HEK293 (cell line): ENCODE measurements at regions not wholly inside any gene's neighbourhood (a gene's known extent, or its start where the extent isn't known, plus 50 kb on each side); places are given as distances from the start of the nearest gene placed in this dataset.
A peak's percentile ranks its signal among the peaks of the same experiment; 100 is the strongest.

Source experiments
- GLIS2 ChIP-seq: fragments of 450-650 bp; formaldehyde crosslinking; IDR thresholded peaks from 2 replicates; pipeline ENCODE4 v1.5.1; 2016; ENCODE audit warnings: missing biosample characterization, missing genetic modification characterization
- IKZF3 ChIP-seq: fragments of 450-650 bp; IDR thresholded peaks from 2 replicates; pipeline ENCODE4 v1.5.0; 2018; ENCODE audit warnings: missing biosample characterization, mild to moderate bottlenecking, missing genetic modification characterization, moderate library complexity
- SP2 ChIP-seq: fragments of 450-650 bp; formaldehyde crosslinking; IDR thresholded peaks from 2 replicates; pipeline ENCODE4 v1.5.1; 2016; ENCODE audit warnings: missing biosample characterization, missing genetic modification characterization
- TCF7L2 ChIP-seq: IDR thresholded peaks from 2 replicates; pipeline ENCODE4 v1.6.1; 2011; ENCODE audit warnings: low read depth, mild to moderate bottlenecking, inconsistent platforms, low read length, moderate library complexity, borderline replicate concordance
- WT1 ChIP-seq: fragments of 450-650 bp; formaldehyde crosslinking; IDR thresholded peaks from 2 replicates; pipeline ENCODE4 v1.5.1; 2016; ENCODE audit warnings: missing biosample characterization, missing genetic modification characterization
- ZBTB21 ChIP-seq: fragments of 450-650 bp; formaldehyde crosslinking; IDR thresholded peaks from 2 replicates; pipeline ENCODE4 v1.5.1; 2017; ENCODE audit warnings: missing biosample characterization, missing genetic modification characterization
- ZFHX2 ChIP-seq: fragments of 450-650 bp; formaldehyde crosslinking; conservative IDR thresholded peaks from 2 replicates; pipeline ENCODE4 v1.5.1; 2016; ENCODE audit warnings: missing biosample characterization, missing genetic modification characterization
- ZFP3 ChIP-seq: fragments of 450-650 bp; formaldehyde crosslinking; IDR thresholded peaks from 2 replicates; pipeline ENCODE4 v1.5.1; 2016; ENCODE audit warnings: low read depth, missing biosample characterization, missing genetic modification characterization
- ZFP69B ChIP-seq: fragments of 450-650 bp; formaldehyde crosslinking; IDR thresholded peaks from 2 replicates; pipeline ENCODE4 v1.5.1; 2016; ENCODE audit warnings: missing biosample characterization, missing genetic modification characterization
- ZNF121 ChIP-seq: fragments of 450-650 bp; formaldehyde crosslinking; IDR thresholded peaks from 2 replicates; pipeline ENCODE4 v1.5.1; 2016; ENCODE audit warnings: missing biosample characterization, missing genetic modification characterization
- ZNF184 ChIP-seq: fragments of 450-650 bp; IDR thresholded peaks from 2 replicates; pipeline ENCODE4 v1.5.1; 2018; ENCODE audit warnings: missing biosample characterization, mild to moderate bottlenecking, missing genetic modification characterization
- ZNF214 ChIP-seq: fragments of 450-650 bp; formaldehyde crosslinking; IDR thresholded peaks from 2 replicates; pipeline ENCODE4 v1.5.1; 2017; ENCODE audit warnings: missing biosample characterization, mild to moderate bottlenecking, missing genetic modification characterization, borderline replicate concordance
- ZNF248 ChIP-seq: fragments of 450-650 bp; formaldehyde crosslinking; IDR thresholded peaks from 2 replicates; pipeline ENCODE4 v1.5.1; 2017; ENCODE audit warnings: missing biosample characterization, missing genetic modification characterization
- ZNF292 ChIP-seq: fragments of 450-650 bp; formaldehyde crosslinking; IDR thresholded peaks from 2 replicates; pipeline ENCODE4 v1.5.1; 2016; ENCODE audit warnings: low read depth, missing biosample characterization, missing genetic modification characterization, borderline replicate concordance
- ZNF37A ChIP-seq: fragments of 450-650 bp; IDR thresholded peaks from 2 replicates; pipeline ENCODE4 v1.5.1; 2018; ENCODE audit warnings: missing biosample characterization, missing genetic modification characterization
- ZNF514 ChIP-seq: fragments of 450-650 bp; formaldehyde crosslinking; IDR thresholded peaks from 2 replicates; pipeline ENCODE4 v1.5.1; 2016; ENCODE audit warnings: missing biosample characterization, missing genetic modification characterization
- ZNF548 ChIP-seq: fragments of 450-650 bp; formaldehyde crosslinking; IDR thresholded peaks from 2 replicates; pipeline ENCODE4 v1.5.1; 2016; ENCODE audit warnings: missing biosample characterization, missing genetic modification characterization
- ZNF561 ChIP-seq: fragments of 450-650 bp; IDR thresholded peaks from 2 replicates; pipeline ENCODE4 v1.5.1; 2018; ENCODE audit warnings: missing biosample characterization, missing genetic modification characterization, borderline replicate concordance
- ZNF623 ChIP-seq: fragments of 450-650 bp; formaldehyde crosslinking; IDR thresholded peaks from 2 replicates; pipeline ENCODE4 v1.5.1; 2016; ENCODE audit warnings: missing biosample characterization, missing genetic modification characterization
- ZNF654 ChIP-seq: fragments of 450-650 bp; formaldehyde crosslinking; IDR thresholded peaks from 2 replicates; pipeline ENCODE4 v1.5.1; 2016; ENCODE audit warnings: low read depth, missing biosample characterization, missing genetic modification characterization
- ZNF701 ChIP-seq: fragments of 450-650 bp; formaldehyde crosslinking; IDR thresholded peaks from 2 replicates; pipeline ENCODE4 v1.5.1; 2016; ENCODE audit warnings: missing biosample characterization, missing genetic modification characterization
- ZNF768 ChIP-seq: fragments of 450-650 bp; formaldehyde crosslinking; IDR thresholded peaks from 2 replicates; pipeline ENCODE4 v1.5.1; 2018; ENCODE audit warnings: missing biosample characterization, mild to moderate bottlenecking, missing genetic modification characterization
- ZNF777 ChIP-seq: fragments of 450-650 bp; formaldehyde crosslinking; IDR thresholded peaks from 2 replicates; pipeline ENCODE4 v1.5.1; 2017; ENCODE audit warnings: missing biosample characterization, missing genetic modification characterization, borderline replicate concordance
- ZNF785 ChIP-seq: fragments of 450-650 bp; formaldehyde crosslinking; IDR thresholded peaks from 2 replicates; pipeline ENCODE4 v1.5.1; 2016; ENCODE audit warnings: missing biosample characterization, missing genetic modification characterization
- ZNF792 ChIP-seq: fragments of 450-650 bp; formaldehyde crosslinking; IDR thresholded peaks from 2 replicates; pipeline ENCODE4 v1.5.1; 2016; ENCODE audit warnings: missing biosample characterization, missing genetic modification characterization
- ZSCAN30 ChIP-seq: fragments of 450-650 bp; IDR thresholded peaks from 2 replicates; pipeline ENCODE4 v1.5.1; 2018; ENCODE audit warnings: missing biosample characterization, mild to moderate bottlenecking, missing genetic modification characterization, moderate library complexity
- TF ChIP-seq, protein P1 (sequence below): fragments of 450-650 bp; formaldehyde crosslinking; IDR thresholded peaks from 2 replicates; pipeline ENCODE4 v1.5.1; 2016; ENCODE audit warnings: missing biosample characterization, missing genetic modification characterization
- TF ChIP-seq, protein P2 (sequence below): fragments of 450-650 bp; formaldehyde crosslinking; IDR thresholded peaks from 2 replicates; pipeline ENCODE4 v1.5.1; 2016; ENCODE audit warnings: missing biosample characterization, missing genetic modification characterization
- TF ChIP-seq, protein P3 (sequence below): fragments of 450-650 bp; formaldehyde crosslinking; conservative IDR thresholded peaks from 2 replicates; pipeline ENCODE4 v1.5.1; 2016; ENCODE audit warnings: low read depth, missing biosample characterization, missing genetic modification characterization
- TF ChIP-seq, protein P4 (sequence below): fragments of 450-650 bp; formaldehyde crosslinking; IDR thresholded peaks from 2 replicates; pipeline ENCODE4 v1.5.1; 2017; ENCODE audit warnings: missing biosample characterization, missing genetic modification characterization
- TF ChIP-seq, protein P5 (sequence below): fragments of 450-650 bp; formaldehyde crosslinking; IDR thresholded peaks from 2 replicates; pipeline ENCODE4 v1.5.1; 2016; ENCODE audit warnings: missing biosample characterization, missing genetic modification characterization

DNA sequence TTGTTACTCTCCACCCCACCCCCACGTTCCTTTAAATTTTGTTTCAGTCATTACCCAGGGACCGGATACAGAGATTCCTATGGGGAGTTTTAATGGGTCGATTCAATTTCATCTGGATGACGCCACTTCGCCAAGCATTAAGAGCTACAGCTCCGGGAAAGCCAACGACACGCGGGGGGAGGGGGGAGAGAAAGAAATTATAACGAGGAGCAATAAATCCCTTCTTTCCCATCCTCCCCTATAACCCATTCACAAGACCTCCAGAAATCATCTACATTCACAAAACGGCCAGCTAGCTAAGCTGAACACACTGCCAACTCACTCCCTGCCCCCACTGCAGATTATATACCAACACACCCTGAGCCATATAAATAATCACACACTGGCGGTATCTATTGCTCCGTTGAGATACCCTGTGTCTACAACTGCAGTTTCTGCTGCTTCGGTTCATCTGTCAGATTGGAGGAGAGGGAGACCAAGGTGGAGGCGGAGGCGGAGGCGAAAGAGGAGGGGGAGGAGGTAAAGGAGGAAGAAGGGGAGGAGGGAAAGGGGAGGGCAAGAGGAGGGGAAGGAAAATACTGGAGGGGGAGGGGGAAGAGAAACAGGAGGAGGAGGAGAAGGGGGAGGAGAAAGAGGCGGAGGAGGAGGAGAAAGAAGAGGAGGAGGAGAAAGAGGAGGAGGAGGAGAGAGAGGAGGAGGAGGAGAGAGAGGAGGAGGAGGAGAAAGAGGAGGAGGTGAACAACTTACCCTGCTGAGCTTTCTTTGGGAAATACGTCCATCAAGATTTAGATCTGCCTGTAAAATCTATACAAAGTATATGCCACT is 113.9 kb upstream of the VAMP7 start (continued):
- TF ChIP-seq ZNF37A (tag by site-specific recombination) = no peak
- TF ChIP-seq, protein P1, sequence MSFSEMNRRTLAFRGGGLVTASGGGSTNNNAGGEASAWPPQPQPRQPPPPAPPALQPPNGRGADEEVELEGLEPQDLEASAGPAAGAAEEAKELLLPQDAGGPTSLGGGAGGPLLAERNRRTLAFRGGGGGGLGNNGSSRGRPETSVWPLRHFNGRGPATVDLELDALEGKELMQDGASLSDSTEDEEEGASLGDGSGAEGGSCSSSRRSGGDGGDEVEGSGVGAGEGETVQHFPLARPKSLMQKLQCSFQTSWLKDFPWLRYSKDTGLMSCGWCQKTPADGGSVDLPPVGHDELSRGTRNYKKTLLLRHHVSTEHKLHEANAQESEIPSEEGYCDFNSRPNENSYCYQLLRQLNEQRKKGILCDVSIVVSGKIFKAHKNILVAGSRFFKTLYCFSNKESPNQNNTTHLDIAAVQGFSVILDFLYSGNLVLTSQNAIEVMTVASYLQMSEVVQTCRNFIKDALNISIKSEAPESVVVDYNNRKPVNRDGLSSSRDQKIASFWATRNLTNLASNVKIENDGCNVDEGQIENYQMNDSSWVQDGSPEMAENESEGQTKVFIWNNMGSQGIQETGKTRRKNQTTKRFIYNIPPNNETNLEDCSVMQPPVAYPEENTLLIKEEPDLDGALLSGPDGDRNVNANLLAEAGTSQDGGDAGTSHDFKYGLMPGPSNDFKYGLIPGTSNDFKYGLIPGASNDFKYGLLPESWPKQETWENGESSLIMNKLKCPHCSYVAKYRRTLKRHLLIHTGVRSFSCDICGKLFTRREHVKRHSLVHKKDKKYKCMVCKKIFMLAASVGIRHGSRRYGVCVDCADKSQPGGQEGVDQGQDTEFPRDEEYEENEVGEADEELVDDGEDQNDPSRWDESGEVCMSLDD = no peak
- TF ChIP-seq ZNF785 (tag by site-specific recombination) = no peak
- TF ChIP-seq, protein P2, sequence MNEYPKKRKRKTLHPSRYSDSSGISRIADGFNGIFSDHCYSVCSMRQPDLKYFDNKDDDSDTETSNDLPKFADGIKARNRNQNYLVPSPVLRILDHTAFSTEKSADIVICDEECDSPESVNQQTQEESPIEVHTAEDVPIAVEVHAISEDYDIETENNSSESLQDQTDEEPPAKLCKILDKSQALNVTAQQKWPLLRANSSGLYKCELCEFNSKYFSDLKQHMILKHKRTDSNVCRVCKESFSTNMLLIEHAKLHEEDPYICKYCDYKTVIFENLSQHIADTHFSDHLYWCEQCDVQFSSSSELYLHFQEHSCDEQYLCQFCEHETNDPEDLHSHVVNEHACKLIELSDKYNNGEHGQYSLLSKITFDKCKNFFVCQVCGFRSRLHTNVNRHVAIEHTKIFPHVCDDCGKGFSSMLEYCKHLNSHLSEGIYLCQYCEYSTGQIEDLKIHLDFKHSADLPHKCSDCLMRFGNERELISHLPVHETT = no peak
- TF ChIP-seq, protein P3, sequence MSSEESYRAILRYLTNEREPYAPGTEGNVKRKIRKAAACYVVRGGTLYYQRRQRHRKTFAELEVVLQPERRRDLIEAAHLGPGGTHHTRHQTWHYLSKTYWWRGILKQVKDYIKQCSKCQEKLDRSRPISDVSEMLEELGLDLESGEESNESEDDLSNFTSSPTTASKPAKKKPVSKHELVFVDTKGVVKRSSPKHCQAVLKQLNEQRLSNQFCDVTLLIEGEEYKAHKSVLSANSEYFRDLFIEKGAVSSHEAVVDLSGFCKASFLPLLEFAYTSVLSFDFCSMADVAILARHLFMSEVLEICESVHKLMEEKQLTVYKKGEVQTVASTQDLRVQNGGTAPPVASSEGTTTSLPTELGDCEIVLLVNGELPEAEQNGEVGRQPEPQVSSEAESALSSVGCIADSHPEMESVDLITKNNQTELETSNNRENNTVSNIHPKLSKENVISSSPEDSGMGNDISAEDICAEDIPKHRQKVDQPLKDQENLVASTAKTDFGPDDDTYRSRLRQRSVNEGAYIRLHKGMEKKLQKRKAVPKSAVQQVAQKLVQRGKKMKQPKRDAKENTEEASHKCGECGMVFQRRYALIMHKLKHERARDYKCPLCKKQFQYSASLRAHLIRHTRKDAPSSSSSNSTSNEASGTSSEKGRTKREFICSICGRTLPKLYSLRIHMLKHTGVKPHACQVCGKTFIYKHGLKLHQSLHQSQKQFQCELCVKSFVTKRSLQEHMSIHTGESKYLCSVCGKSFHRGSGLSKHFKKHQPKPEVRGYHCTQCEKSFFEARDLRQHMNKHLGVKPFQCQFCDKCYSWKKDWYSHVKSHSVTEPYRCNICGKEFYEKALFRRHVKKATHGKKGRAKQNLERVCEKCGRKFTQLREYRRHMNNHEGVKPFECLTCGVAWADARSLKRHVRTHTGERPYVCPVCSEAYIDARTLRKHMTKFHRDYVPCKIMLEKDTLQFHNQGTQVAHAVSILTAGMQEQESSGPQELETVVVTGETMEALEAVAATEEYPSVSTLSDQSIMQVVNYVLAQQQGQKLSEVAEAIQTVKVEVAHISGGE (tag by site-specific recombination) = no peak
- TF ChIP-seq ZNF654 (tag by site-specific recombination) = no peak
- peak; percentile 98 for TF ChIP-seq ZFHX2 (tag by site-specific recombination)
- no peak for TF ChIP-seq ZFP3 (tag by site-specific recombination)
- TF ChIP-seq ZBTB21 = peak; percentile 18; the same call in 1 of the 2 replicates
- TF ChIP-seq, protein P4, sequence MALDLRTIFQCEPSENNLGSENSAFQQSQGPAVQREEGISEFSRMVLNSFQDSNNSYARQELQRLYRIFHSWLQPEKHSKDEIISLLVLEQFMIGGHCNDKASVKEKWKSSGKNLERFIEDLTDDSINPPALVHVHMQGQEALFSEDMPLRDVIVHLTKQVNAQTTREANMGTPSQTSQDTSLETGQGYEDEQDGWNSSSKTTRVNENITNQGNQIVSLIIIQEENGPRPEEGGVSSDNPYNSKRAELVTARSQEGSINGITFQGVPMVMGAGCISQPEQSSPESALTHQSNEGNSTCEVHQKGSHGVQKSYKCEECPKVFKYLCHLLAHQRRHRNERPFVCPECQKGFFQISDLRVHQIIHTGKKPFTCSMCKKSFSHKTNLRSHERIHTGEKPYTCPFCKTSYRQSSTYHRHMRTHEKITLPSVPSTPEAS (tag by site-specific recombination) = no peak
- no peak for TF ChIP-seq ZNF514 (tag by site-specific recombination)
- peak; percentile 88 for TF ChIP-seq WT1 (tag by site-specific recombination)
- no peak for TF ChIP-seq ZNF561
- no peak; the same call in 1 of the 2 replicates for TF ChIP-seq ZFP69B (tag by site-specific recombination)
- no peak for TF ChIP-seq ZNF214 (tag by site-specific recombination)
- TF ChIP-seq ZNF121 (tag by site-specific recombination) = no peak
- TF ChIP-seq ZSCAN30 (tag by site-specific recombination) = no peak
- peak; percentile 89 for TF ChIP-seq SP2 (tag by site-specific recombination)
- TF ChIP-seq ZNF184 = no peak
- no peak for TF ChIP-seq ZNF792
- TF ChIP-seq ZNF548 (tag by site-specific recombination) = no peak
- 0 out of 2 replicates have a peak, but pooled peaks have one; percentile 28 for TF ChIP-seq IKZF3 (tag by site-specific recombination)
- no peak for TF ChIP-seq GLIS2 (tag by site-specific recombination)
- no peak for TF ChIP-seq ZNF248
- no peak for TF ChIP-seq ZNF768 (tag by site-specific recombination)
- no peak for TF ChIP-seq ZNF292 (tag by site-specific recombination)
- TF ChIP-seq ZNF777 (tag by site-specific recombination) = no peak
- TF ChIP-seq TCF7L2 = no peak
- TF ChIP-seq, protein P5, sequence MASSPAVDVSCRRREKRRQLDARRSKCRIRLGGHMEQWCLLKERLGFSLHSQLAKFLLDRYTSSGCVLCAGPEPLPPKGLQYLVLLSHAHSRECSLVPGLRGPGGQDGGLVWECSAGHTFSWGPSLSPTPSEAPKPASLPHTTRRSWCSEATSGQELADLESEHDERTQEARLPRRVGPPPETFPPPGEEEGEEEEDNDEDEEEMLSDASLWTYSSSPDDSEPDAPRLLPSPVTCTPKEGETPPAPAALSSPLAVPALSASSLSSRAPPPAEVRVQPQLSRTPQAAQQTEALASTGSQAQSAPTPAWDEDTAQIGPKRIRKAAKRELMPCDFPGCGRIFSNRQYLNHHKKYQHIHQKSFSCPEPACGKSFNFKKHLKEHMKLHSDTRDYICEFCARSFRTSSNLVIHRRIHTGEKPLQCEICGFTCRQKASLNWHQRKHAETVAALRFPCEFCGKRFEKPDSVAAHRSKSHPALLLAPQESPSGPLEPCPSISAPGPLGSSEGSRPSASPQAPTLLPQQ (tag by site-specific recombination) = no peak
- TF ChIP-seq ZNF701 (tag by site-specific recombination) = no peak; the same call in 1 of the 2 replicates
- no peak for TF ChIP-seq ZNF623
